Heart left ventricle (tissue), 16 donors: ENCODE measurements at regions not wholly inside any gene's neighbourhood (a gene's known extent, or its start where the extent isn't known, plus 50 kb on each side); places are given as distances from the start of the nearest gene placed in this dataset.

ENCODE experiments used
- ATAC-seq, 4 donors: fragments of 200-7000 bp; cut with Tn5 transposase; one replicate each; pipeline ENCODE4 v1.9.1; 2020 to 2022; ENCODE audit warnings: moderate library complexity in 4 of 4, mild to moderate bottlenecking in 3 of 4, moderate number of reproducible peaks in 1 of 4
- DNase-seq, 5 donors: peaks; one replicate each; pipeline ENCODE4 v3.0.0-alpha.2; 2020
- H3K27ac ChIP-seq, 12 donors: fragments of 200-600 bp; sonication (generic) in 4 of 12; one replicate each; pipeline versions ENCODE4 v1.5.0 to v1.8.0; 2016 to 2022; ENCODE audit warnings: mild to moderate bottlenecking in 2 of 12
- H3K27me3 ChIP-seq, 9 donors: fragments of 200-600 bp; sonication (generic) in 2 of 9; one replicate each; pipeline versions ENCODE4 v1.5.1 to v1.8.0; 2016 to 2022; ENCODE audit warnings: mild to moderate bottlenecking in 3 of 9
- H3K36me3 ChIP-seq, 9 donors: fragments of 200-600 bp; sonication (generic) in 2 of 9; one replicate each; pipeline versions ENCODE4 v1.5.0 to v1.8.0; 2018 to 2022; ENCODE audit warnings: mild to moderate bottlenecking in 2 of 9
- H3K4me1 ChIP-seq, 12 donors: fragments of 200-600 bp; sonication (generic) in 4 of 12; one replicate each; pipeline versions ENCODE4 v1.5.0 to v1.8.0; 2016 to 2022; ENCODE audit warnings: mild to moderate bottlenecking in 3 of 12
- H3K4me3 ChIP-seq, 12 donors: fragments of 200-600 bp; sonication (generic) in 4 of 12; one replicate each; pipeline versions ENCODE4 v1.5.0 to v1.8.0; 2017 to 2022; ENCODE audit warnings: mild to moderate bottlenecking in 9 of 12, moderate library complexity in 4 of 12
- H3K9me3 ChIP-seq, 12 donors: fragments of 200-600 bp; sonication (generic) in 4 of 12; one replicate each; pipeline versions ENCODE4 v1.5.0 to v1.8.0; 2016 to 2022; ENCODE audit warnings: mild to moderate bottlenecking in 1 of 12
- POLR2A ChIP-seq, 2 donors: fragments of 450-650 bp; IDR thresholded peaks; one replicate each; pipeline ENCODE4 v1.6.1; 2017; ENCODE audit warnings: antibody characterized with exemption in 2 of 2, mild to moderate bottlenecking in 2 of 2, moderate library complexity in 2 of 2
- WGBS, 4 donors: extraction: QIAGEN DNeasy Blood & Tissue Kit in 2 of 4; methylation state at CpG; one replicate each; pipeline versions ENCODE4 v1.1.5 to v1.1.7; 2013 to 2018; 5-methylcytosine and 5-hydroxymethylcytosine counted together
- intact Hi-C, 10 donors: fragments of 100-400 bp; cut with DNase I; formaldehyde crosslinking; loops; one replicate each; pipeline versions ENCODE4 v1.11.1 to v1.14.2; 2022
- TF ChIP-seq, protein P1 (sequence below), 12 donors: fragments of 200-600 bp; sonication (generic) in 4 of 12; IDR thresholded peaks; one replicate each; pipeline versions ENCODE4 v1.5.0 to v1.8.0; 2018 to 2022; ENCODE audit warnings: antibody characterized with exemption in 12 of 12, mild to moderate bottlenecking in 5 of 12
- donor health status: ischemic (EF 13 %, LVEDD 7.1; RV severe dilation, severe dysfunction).
- donor health status: healthy with polysubstance abuse.
- donor health status: DM: no; HTN: yes; CAD: no.
- donor health status: DM: no; HTN: no; CAD: no.
- donor health status: ischemic (EF 25% LVEDD 6.9; RV normal size, moderate dysfunction).
- donor health status: ischemic (EF 25% LVEDD 5.7; RV mildly dilated, moderate dysfunction).
- donor health status: healthy.
- donor health status: DM: yes; HTN: yes; CAD: no.
- donor health status: ischemic (EF 35%, LVEDD 5.7; RV mildly dilated, moderate dysfunction).
- donor health status: nonischemic (EF 11% LVEDD 7.7; RV severe dilation, severe dysfunction).
- donor health status: DM: yes; HTN: yes; CAD: no.
- donor health status: PGD.
- donor health status: ischemic (EF 29% LVEDD 5.4; RV normal size, mild dysfunction).
- donor health status: nonischemic (EF 23%, LVEDD 6.1; RV moderate dilation, normal function).

GRCh38 chr12:42706321-42706720 is 116.8 kb upstream of the PRICKLE1 start:
- DNase-seq (no peak), ATAC-seq (no peak)
- 83 to 90% (median 87%) methylated on average over 1 of the region's 1 CpG for WGBS, 4 donors
- peak overlapping the region in 8 of 12 donors; percentile 4 to 58 (median 28) for H3K27ac ChIP-seq
- H3K4me1 ChIP-seq, result peaks cover 0 to 34% (median 10%) of the 10 kb centered on the region in 12 donors
- no peak overlapping the region for H3K4me3 ChIP-seq
- intact Hi-C loops, result no loop called here
- TF ChIP-seq, protein P1, sequence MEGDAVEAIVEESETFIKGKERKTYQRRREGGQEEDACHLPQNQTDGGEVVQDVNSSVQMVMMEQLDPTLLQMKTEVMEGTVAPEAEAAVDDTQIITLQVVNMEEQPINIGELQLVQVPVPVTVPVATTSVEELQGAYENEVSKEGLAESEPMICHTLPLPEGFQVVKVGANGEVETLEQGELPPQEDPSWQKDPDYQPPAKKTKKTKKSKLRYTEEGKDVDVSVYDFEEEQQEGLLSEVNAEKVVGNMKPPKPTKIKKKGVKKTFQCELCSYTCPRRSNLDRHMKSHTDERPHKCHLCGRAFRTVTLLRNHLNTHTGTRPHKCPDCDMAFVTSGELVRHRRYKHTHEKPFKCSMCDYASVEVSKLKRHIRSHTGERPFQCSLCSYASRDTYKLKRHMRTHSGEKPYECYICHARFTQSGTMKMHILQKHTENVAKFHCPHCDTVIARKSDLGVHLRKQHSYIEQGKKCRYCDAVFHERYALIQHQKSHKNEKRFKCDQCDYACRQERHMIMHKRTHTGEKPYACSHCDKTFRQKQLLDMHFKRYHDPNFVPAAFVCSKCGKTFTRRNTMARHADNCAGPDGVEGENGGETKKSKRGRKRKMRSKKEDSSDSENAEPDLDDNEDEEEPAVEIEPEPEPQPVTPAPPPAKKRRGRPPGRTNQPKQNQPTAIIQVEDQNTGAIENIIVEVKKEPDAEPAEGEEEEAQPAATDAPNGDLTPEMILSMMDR (IDR thresholded peaks at IDR 0.05), result no peak
- no peak for TF ChIP-seq POLR2A (IDR thresholded peaks at IDR 0.05)
- H3K27me3 ChIP-seq, result no peaks in the 10 kb centered on the region
- H3K9me3 ChIP-seq, result peaks cover 0 to 3% (median 0%) of the 10 kb centered on the region in 12 donors
- H3K36me3 ChIP-seq, result no peaks in the 10 kb centered on the region

DNA sequence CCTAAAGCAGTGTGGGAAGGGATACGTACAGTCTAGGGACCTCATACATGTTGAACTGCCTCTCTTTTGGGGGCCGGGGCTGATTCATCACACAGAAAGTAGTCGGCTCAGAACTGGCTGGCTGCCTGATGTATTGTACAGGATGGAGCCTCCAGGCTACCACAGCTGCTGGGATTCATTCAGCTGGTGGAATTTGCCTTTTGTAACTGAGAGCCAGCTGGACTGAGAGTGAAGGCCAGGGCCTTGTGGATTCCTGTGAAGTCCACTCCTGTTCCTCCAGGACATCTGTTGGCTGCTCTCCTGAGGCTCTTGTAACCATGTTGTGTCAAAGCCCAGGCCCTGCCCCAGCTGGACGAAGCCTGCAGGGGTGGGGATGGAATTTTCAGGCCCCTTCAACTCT is 116.3 kb upstream of the PRICKLE1 start:
- peaks cover 0 to 34% (median 10%) of the 10 kb centered on the region in 12 donors for H3K4me1 ChIP-seq
- no peak overlapping the region for H3K4me3 ChIP-seq
- peak; percentile 83 to 98 (median 94) for ATAC-seq
- H3K9me3 ChIP-seq, result peaks cover 0 to under 1% (median 0%) of the 10 kb centered on the region in 12 donors
- peak overlapping the region in 7 of 12 donors; percentile 4 to 58 (median 30) for H3K27ac ChIP-seq
- peak; percentile 69 to 89 (median 75) for DNase-seq
- intact Hi-C loops, result no loop called here
- no peaks in the 10 kb centered on the region for H3K36me3 ChIP-seq
- 26 to 48% (median 28%) methylated on average over 4 of the region's 4 CpGs for WGBS, 4 donors
- H3K27me3 ChIP-seq, result no peaks in the 10 kb centered on the region
- TF ChIP-seq, protein P1 (IDR thresholded peaks at IDR 0.05), result no peak
- TF ChIP-seq POLR2A (IDR thresholded peaks at IDR 0.05), result no peak

GRCh38 chr12:42704810-42705401 is 115.4 kb upstream of the PRICKLE1 start:
- peak overlapping the region in 2 of 12 donors; percentile 19 to 58 for H3K27ac ChIP-seq
- H3K4me3 ChIP-seq, result no peak overlapping the region
- TF ChIP-seq POLR2A (IDR thresholded peaks at IDR 0.05), result no peak
- TF ChIP-seq, protein P1 (IDR thresholded peaks at IDR 0.05), result no peak
- WGBS, 4 donors, result 31 to 84% (median 77%) methylated on average over 2 of the region's 2 CpGs
- peaks cover 0 to 34% (median 10%) of the 10 kb centered on the region in 12 donors for H3K4me1 ChIP-seq
- intact Hi-C loops, result no loop called here
- DNase-seq, result no peak
- H3K27me3 ChIP-seq, result no peaks in the 10 kb centered on the region
- H3K36me3 ChIP-seq, result no peaks in the 10 kb centered on the region
- ATAC-seq, result no peak
- H3K9me3 ChIP-seq, result no peaks in the 10 kb centered on the region

DNA sequence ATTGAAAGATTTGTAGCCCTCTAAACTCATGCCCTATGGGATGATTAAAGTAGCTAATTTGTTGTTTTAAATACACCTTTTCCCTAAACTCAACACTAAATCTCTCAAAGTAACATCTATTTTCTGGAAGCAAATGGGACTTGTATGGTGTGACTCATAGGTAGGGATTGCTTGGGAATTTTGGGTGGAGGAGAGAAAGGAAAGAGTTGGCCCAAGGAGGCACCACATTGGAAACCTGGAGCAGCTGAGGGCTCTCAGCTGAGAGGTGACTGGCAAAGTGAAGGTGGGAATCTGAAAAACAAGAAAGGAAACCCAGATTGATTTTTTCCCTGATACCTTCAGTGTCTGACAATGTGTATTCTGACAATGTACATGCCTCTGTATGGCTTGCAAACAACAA is 114.8 kb upstream of the PRICKLE1 start:
- H3K9me3 ChIP-seq, result no peaks in the 10 kb centered on the region
- TF ChIP-seq, protein P1 (IDR thresholded peaks at IDR 0.05), result no peak
- TF ChIP-seq POLR2A (IDR thresholded peaks at IDR 0.05), result no peak
- H3K36me3 ChIP-seq, result no peaks in the 10 kb centered on the region
- H3K27me3 ChIP-seq, result no peaks in the 10 kb centered on the region
- no peak overlapping the region for H3K4me3 ChIP-seq
- intact Hi-C loops, result no loop called here
- no peak for DNase-seq
- ATAC-seq, result no peak
- H3K27ac ChIP-seq, result peak overlapping the region in 1 of 12 donors; percentile 19
- peaks cover 0 to 34% (median 10%) of the 10 kb centered on the region in 12 donors for H3K4me1 ChIP-seq
